ENCODE measurements at regions not wholly inside any gene's neighbourhood (a gene's known extent, or its start where the extent isn't known, plus 50 kb on each side); places are given as distances from the start of the nearest gene placed in this dataset.
"Not testable (repeated sequence)": the region's sequence is repeated elsewhere in the genome, so short reads cannot be mapped to it uniquely, and the experiment has no call there.

DNA sequence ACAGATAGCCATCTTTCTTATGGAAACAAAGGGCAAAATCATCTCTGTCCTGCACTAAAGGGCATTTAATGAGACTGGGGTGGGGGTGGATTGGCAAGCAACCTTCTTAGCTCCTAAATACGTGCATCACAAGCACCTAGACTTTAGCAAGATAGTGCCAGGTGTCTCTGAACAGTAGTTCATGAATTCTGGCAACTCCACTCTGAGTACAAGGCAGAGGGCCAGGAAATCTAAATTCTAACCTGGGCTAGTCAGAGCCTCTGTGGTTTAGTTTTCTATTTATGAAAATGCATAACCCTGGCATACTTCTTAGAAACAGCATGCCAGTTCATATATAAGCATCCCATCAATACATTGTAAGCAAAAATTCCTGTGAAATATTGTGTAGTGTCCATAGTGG is 788.5 kb downstream of the MCTP2 start:
- Histone ChIP-seq H3K4me1 (peaks cover 14% of the 10 kb centered on the region), H3K36me3 (no peaks in the 10 kb centered on the region), H3K27me3 (no peaks in the 10 kb centered on the region), H3K27ac (no peak overlapping the region), H3K4me3 (no peak overlapping the region), H3K9me3 (replicated peaks) (0 out of 2 replicates have a peak, but pooled peaks cover 3% of the 10 kb centered on the region)
- no peak for DNase-seq

DNA sequence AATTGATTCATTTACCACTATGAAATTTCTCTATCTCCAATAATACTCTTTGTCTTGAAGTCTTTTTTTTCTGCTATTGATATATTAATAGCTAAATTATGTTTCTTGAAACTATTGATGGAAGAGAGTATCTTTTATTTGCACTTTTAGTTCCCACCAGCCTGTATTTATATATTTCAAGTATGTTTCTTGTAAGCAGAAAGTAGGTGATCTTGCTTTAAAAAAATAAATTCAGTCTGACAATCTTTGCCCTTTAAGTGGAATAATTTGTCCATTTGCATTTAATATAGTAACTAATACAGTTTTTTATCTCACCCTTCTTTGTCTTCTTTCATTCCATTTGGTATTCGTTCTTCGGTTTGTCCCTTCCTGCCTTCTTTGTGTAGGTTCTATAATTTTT is 790.5 kb downstream of the MCTP2 start:
- Histone ChIP-seq H3K4me3 (no peak overlapping the region), H3K9me3 (replicated peaks) (0 out of 2 replicates have a peak, but pooled peaks cover 3% of the 10 kb centered on the region), H3K4me1 (peaks cover 18% of the 10 kb centered on the region), H3K27ac (no peak overlapping the region), H3K27me3 (no peaks in the 10 kb centered on the region), H3K36me3 (no peaks in the 10 kb centered on the region)
- no peak for DNase-seq

DNA sequence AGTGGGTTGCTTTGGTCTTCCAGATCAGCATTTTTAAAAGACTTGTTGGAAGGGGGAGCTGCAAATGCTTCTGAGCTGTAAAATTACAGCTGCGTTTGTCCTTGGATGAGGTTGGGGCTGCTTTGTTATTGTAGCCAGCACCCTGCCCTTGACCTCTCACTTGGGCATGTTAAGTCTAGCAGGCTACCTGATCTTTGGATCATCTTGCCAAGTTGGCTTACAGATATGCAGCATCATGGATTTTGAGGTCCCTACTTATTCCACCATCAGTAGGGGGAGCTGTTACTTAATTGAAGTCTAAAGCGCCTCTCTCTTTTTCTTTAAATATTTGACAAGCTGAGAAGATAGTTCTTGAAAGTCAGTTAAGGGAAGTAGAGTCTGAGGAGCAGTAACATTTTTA is 793.0 kb downstream of the MCTP2 start:
- H3K27ac ChIP-seq = no peak overlapping the region
- no peaks in the 10 kb centered on the region for H3K36me3 ChIP-seq
- H3K4me3 ChIP-seq = no peak overlapping the region
- H3K27me3 ChIP-seq = no peaks in the 10 kb centered on the region
- H3K4me1 ChIP-seq = peaks cover 4% of the 10 kb centered on the region; the same call in 1 of the 2 replicates
- 0 out of 2 replicates have a peak, but pooled peaks cover 3% of the 10 kb centered on the region for H3K9me3 ChIP-seq (replicated peaks)
- peak in 1 of 2 experiments; percentile 62 for DNase-seq

DNA sequence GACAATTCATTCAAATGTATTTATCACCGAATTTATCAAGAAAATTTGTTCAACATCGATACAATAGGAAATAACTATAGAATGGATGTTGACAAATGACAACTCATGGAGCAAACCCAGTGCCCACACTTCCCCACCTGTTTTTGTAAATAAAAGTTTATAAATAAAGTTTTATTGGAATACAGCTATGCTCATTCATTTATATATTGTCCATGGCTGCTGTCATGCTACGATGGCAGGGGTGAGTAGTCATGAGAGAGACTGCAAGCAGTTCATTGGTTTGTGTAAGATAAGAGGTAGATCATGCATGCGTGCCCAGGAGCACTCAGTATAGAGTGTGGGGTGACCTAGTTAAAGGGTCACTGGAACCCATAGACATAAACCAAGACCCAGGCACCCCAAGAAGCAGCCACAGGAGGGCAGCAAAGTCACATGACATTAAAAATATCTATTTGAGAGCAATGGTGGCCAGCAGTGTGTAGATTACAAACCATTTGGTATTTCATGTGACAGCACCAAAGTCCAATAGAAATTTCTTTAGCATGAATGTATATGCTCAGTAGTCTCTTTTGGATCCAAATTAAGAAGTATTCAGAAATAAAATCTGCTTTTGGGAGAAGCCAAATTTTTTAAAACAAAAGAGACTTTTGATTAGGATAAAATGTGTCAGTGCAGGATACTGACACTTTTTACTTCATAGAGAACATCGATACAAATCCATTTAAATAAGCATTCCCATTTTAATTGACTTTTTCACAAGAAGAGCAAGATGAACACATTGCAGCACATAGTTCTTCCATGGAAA is 794.8 kb downstream of the MCTP2 start:
- no peak overlapping the region for H3K27ac ChIP-seq
- H3K27me3 ChIP-seq = no peaks in the 10 kb centered on the region
- H3K36me3 ChIP-seq = no peaks in the 10 kb centered on the region
- DNase-seq = peak; percentile 73 to 88
- 0 out of 2 replicates have a peak, but pooled peaks cover 3% of the 10 kb centered on the region for H3K9me3 ChIP-seq (replicated peaks)
- no peak overlapping the region for H3K4me3 ChIP-seq
- H3K4me1 ChIP-seq = 0 out of 2 replicates have a peak, but pooled peaks cover 3% of the 10 kb centered on the region

DNA sequence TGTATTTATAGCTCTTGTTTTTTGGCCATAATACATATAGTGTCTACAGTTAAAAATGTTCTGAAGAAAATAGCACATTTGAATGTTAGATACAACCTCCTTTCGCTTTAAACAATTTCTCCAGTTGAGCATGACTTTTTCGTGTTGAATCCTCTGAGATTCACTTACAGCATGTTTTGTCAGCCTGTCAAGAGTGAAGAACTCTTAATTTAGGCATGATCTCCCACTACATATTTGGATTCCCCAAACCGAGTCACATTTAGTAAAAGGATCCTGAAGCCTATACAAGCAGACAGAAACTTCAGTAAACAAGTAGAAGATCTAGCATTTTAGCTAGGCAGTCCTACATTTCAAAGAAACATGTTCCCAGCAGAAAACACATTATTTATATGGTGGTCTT is 796.6 kb downstream of the MCTP2 start:
- H3K27ac ChIP-seq = no peak overlapping the region
- H3K36me3 ChIP-seq = no peaks in the 10 kb centered on the region

DNA sequence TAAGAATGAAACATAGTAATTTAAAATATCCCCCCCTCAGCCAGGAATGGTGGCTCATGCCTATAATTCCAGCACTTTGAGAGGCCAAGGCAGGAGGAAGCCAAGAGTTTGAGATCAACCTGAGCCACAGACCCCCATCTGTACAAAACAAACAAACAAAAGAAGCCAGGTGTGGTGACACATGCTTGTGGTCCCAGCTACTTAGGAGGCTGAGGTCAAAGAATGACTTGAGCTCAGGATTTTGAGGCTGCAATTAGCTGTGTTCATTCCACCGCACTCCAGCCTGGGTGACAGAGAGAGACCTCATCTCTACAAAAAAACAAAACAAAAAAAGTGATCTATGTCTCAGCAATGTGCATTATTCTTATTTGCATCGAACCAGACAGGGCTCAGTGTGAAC is 800.8 kb downstream of the MCTP2 start:
- Histone ChIP-seq H3K36me3 (no peaks in the 10 kb centered on the region), H3K4me3 (no peak overlapping the region), H3K27me3 (no peaks in the 10 kb centered on the region), H3K9me3 (replicated peaks) (no peaks in the 10 kb centered on the region), H3K27ac (no peak overlapping the region), H3K4me1 (peaks cover 6% of the 10 kb centered on the region)
- DNase-seq = peak; percentile 63 to 74

More for the DNA sequence above, 796.6 kb downstream of the MCTP2 start:
- no peaks in the 10 kb centered on the region for H3K9me3 ChIP-seq (replicated peaks)
- H3K4me1 ChIP-seq = peaks cover 9% of the 10 kb centered on the region
- no peak overlapping the region for H3K4me3 ChIP-seq
- no peaks in the 10 kb centered on the region for H3K27me3 ChIP-seq
- no peak for DNase-seq

DNA sequence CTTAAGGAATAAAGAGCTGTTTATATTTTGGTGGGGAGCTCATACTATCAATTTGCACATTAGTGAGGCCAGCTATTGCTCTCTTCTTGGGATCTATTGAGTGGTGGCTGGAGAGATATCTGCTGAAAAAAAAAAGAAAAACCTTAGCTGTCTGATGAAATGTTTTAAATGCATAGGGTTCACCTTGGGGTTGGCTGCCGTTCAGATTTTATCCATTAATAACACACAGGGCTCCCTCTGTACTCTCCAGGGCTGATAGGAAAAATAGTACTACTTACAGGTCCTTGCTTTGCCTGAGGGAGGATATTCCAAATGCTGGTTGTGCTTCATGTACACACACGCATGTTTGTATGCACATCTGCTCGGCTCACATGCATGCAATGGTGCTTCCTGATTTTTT is 803.7 kb downstream of the MCTP2 start:
- Histone ChIP-seq H3K9me3 (replicated peaks) (no peaks in the 10 kb centered on the region), H3K36me3 (no peaks in the 10 kb centered on the region), H3K27ac (no peak overlapping the region), H3K27me3 (no peaks in the 10 kb centered on the region), H3K4me1 (peaks cover 6% of the 10 kb centered on the region), H3K4me3 (no peak overlapping the region)
- no peak for DNase-seq

DNA sequence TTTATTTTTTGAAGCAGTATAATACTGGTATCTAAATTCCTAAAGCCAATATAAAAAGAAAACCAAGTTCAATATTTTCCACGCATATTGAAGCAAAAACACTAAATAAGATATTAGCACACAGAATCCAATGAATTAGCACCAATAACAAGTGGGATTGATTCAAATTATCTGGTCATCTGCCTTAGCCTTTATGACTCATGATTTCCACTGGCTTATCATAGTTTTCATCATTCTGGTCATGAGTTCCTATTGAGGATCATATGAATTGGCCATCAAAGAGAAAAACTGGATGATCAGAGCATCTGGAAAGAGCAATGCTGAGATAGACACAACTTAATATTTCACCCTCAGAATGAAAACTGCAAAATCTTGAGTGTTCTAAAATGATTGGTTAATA is 809.9 kb downstream of the MCTP2 start:
- H3K4me3 ChIP-seq = no peak overlapping the region

DNA sequence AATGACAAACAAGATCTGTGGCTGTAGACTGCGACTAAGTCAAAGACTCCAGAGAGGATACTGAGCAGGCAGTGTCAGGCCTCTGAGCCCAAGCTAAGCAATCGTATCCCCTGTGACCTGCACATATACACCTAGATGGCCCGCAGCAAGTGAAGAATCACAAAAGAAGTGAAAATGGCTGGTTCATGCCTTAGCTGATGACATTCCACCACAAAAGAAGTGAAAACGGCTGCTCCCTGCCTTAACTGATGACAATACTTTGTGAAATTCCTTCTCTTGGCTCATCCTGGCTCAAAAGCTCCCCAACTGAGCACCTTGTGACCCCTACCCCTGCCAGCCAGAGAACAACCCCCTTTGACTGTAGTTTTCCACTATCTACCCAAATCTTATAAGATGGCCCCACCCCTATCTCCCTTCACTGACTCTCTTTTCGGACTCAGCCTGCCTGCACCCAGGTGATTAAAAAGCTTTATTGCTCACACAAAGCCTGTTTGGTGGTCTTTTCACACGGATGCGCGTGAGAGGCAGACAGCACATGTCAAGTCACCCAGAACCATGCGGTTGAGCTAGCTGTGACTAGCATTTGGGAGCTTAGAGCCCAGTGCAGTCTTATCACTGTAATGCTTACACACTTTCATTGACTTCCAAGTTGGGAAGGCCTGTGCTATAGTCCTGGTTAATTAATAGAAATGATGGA is 812.0 kb downstream of the MCTP2 start:
- not testable (repeated sequence) for H3K27ac ChIP-seq; H3K27me3 ChIP-seq; H3K4me3 ChIP-seq; H3K4me1 ChIP-seq; DNase-seq; H3K9me3 ChIP-seq (replicated peaks); H3K36me3 ChIP-seq

More for the DNA sequence above, 809.9 kb downstream of the MCTP2 start:
- DNase-seq = no peak
- Histone ChIP-seq H3K36me3 (no peaks in the 10 kb centered on the region), H3K27me3 (no peaks in the 10 kb centered on the region), H3K27ac (no peak overlapping the region), H3K4me1 (no peaks in the 10 kb centered on the region), H3K9me3 (replicated peaks) (no peaks in the 10 kb centered on the region)

DNA sequence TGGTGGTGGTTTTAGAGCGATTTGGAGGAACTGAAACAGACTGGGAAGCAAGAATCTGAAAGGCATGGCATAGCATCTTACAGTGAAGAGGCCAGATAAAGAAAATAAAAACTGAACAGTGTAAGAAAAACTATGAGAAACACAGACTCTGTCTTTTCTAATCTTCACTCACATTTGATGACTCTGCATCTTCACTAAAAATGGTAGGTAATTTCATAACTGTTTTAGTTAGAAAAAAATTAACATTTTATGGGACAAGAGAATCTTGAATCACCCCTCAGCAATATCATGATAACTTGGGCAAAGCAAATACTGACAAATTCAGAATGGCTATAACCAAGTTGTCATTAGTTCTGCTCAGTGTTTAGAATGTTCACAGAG is 812.6 kb downstream of the MCTP2 start:
- Histone ChIP-seq H3K9me3 (replicated peaks) (no peaks in the 10 kb centered on the region; the same call in 1 of the 2 replicates), H3K4me1 (no peaks in the 10 kb centered on the region), H3K27me3 (no peaks in the 10 kb centered on the region), H3K36me3 (no peaks in the 10 kb centered on the region), H3K4me3 (no peak overlapping the region), H3K27ac (no peak overlapping the region)
- no peak for DNase-seq

DNA sequence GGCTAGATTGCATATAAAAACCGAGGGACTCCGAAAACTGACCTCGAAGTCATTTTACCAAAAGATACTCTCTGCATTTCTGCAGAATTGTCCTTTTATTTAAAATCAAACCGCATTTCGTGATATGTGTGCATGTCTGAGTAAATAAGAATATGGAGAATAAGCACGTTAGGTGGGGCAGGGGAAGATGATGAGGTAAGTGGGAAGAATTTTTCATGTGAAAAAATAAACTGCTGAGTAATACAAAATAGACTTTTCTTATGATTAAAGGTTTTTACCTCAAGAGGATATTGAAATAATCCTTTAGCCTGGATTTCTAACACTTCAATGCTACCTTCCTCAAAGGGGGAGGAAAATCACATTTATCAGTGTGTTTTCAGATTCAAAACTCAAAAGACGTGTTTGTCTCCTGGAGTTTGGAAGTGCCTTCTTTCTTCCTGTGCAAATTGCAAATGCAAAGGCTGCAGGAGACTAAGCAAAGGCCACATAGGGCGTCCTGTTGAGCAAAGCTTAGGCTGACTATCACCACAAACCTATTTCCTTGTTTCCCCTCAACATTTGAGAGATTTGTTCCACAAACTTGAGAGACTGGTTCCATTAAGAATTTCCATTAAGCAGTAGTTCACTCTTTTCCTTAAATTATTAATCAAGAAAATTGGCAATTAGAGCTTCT is 813.5 kb downstream of the MCTP2 start:
- H3K27ac ChIP-seq = no peak overlapping the region
- no peaks in the 10 kb centered on the region for H3K36me3 ChIP-seq
- H3K27me3 ChIP-seq = no peaks in the 10 kb centered on the region
- no peak overlapping the region for H3K4me3 ChIP-seq
- DNase-seq = no peak
- H3K4me1 ChIP-seq = no peaks in the 10 kb centered on the region
- no peaks in the 10 kb centered on the region; the same call in 1 of the 2 replicates for H3K9me3 ChIP-seq (replicated peaks)

DNA sequence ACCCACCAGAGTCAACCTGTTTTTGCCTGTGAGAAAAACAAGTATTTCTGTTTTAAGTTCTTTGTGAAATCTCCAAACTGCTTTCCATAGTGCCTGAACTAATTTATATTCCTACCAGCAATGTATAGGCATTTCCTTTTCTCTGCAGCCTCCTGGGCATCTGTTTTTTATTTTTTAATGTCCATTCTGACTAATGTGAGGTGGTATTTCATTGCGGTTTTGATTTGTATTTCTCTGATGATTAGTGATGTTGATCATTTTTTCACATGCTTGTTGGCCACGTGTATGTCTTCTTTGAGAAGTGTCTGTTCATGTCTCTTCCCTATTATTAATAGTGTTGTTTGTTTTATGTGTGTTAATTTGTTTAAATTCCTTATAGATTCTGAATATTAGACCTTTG is 820.5 kb downstream of the MCTP2 start:
- no peaks in the 10 kb centered on the region for H3K36me3 ChIP-seq
- H3K4me1 ChIP-seq = no peaks in the 10 kb centered on the region
- no peak overlapping the region for H3K4me3 ChIP-seq
- H3K27me3 ChIP-seq = no peaks in the 10 kb centered on the region
- H3K27ac ChIP-seq = no peak overlapping the region
- DNase-seq = no peak
- H3K9me3 ChIP-seq (replicated peaks) = no peaks in the 10 kb centered on the region; the same call in 1 of the 2 replicates

DNA sequence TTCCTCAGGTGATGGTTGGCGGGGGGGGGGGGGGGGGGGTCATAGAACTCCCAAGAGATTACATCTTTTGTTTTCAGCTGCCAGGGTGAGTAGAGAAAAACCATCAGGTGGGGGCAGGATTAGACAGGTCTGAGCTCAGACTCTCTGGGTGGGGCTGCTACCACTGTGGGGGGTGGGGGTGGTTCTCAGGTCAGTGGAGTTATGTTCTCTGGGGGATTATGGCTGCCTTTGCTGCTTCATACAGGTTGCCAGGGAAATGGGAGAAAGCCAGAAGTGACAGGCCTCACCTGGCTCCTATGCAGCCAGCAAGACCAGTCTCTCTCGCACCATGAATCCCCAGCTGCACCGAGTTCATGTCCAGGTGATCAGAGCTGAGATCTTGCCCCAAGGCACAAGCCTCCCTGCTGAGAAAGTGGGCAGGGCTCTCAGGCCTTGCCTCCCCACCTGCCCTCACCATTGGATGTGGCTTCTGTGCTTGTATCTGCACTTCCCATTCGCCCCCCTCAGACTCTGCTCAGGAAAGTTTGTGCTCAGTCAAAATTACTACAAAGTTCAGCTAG is 828.1 kb downstream of the MCTP2 start:
- H3K36me3 ChIP-seq = no peaks in the 10 kb centered on the region
- DNase-seq = no peak
- H3K4me1 ChIP-seq = no peaks in the 10 kb centered on the region
- 0 out of 2 replicates have a peak, but pooled peaks cover 5% of the 10 kb centered on the region for H3K9me3 ChIP-seq (replicated peaks)
- no peak overlapping the region for H3K4me3 ChIP-seq
- H3K27ac ChIP-seq = no peak overlapping the region
- no peaks in the 10 kb centered on the region for H3K27me3 ChIP-seq

DNA sequence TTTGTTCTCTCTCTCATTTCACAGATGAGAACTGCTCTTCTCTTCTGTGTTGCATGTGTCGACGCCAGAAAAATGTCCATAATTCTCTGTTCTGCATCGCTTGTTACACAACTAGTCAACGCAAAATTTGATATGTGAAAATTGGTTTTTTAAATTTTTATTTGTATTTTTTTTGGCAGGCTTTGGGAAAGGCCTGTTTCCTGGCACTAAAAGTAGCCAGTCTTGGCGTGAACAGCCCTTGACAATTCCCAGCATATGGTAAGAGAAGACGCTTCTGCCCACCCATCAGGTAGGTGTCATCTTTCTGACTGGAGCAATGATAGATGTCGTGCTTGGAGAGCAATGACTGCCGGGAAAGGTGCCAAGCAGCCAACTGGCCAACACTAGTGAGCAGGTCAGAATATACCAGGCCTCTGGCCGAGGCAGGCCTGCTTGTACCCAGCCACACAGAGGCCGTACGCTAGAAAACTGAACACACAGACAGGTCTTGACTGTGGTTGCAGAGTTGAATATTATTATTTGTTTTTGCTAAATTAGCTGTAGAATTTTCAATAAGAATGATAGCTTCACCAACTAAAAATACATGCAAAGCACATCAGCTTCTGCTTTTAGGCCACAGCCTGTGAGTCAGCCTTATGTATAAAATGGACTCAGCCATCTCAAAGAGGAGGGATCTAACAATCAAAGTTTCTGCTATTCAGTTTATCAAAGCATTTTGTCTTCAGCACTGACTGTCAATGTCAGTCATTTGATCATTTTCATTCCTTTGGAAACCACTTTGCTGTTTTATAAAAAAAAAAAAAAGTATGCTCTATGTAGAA is 837.5 kb downstream of the MCTP2 start:
- no peaks in the 10 kb centered on the region for H3K27me3 ChIP-seq
- no peak for DNase-seq
- H3K4me3 ChIP-seq = no peak overlapping the region
- no peak overlapping the region for H3K27ac ChIP-seq
- H3K4me1 ChIP-seq = no peaks in the 10 kb centered on the region
- no peaks in the 10 kb centered on the region; the same call in 1 of the 2 replicates for H3K9me3 ChIP-seq (replicated peaks)
- no peaks in the 10 kb centered on the region for H3K36me3 ChIP-seq
